Neural progenitor cell (in vitro differentiated cells): ENCODE measurements at regions not wholly inside any gene's neighbourhood (a gene's known extent, or its start where the extent isn't known, plus 50 kb on each side); places are given as distances from the start of the nearest gene placed in this dataset.

Experiments
- DNase-seq: peaks from one replicate; pipeline ENCODE4 v3.0.0-alpha.2; 2016; ENCODE audit warnings: low spot score
- H2AFZ ChIP-seq: fragments of 200-600 bp; sonication (generic); replicated peaks from 2 replicates; pipeline ENCODE4 v1.6.1; 2016; ENCODE audit warnings: antibody characterized with exemption
- H3F3A ChIP-seq: fragments of 200-600 bp; sonication (generic); 2 replicates; pipeline ENCODE4 v1.6.1; 2016; ENCODE audit warnings: antibody characterized with exemption, low read depth
- H3K27ac ChIP-seq: fragments of 200-600 bp; sonication (generic); 2 replicates; pipeline ENCODE4 v1.5.1; 2016; ENCODE audit warnings: mild to moderate bottlenecking
- H3K27me3 ChIP-seq: fragments of 200-600 bp; sonication (generic); 2 replicates; pipeline ENCODE4 v1.6.1; 2016; ENCODE audit warnings: mild to moderate bottlenecking, moderate library complexity
- H3K36me3 ChIP-seq: fragments of 200-600 bp; sonication (generic); 2 replicates; pipeline ENCODE4 v1.5.1; 2016
- H3K4me1 ChIP-seq: fragments of 200-600 bp; sonication (generic); 2 replicates; pipeline ENCODE4 v1.6.1; 2016; ENCODE audit warnings: mixed run types
- H3K4me2 ChIP-seq: fragments of 200-600 bp; sonication (generic); 2 replicates; pipeline ENCODE4 v1.6.1; 2016
- H3K4me3 ChIP-seq: fragments of 200-600 bp; sonication (generic); 2 replicates; pipeline ENCODE4 v1.5.1; 2016
- H3K79me2 ChIP-seq: fragments of 200-600 bp; sonication (generic); 2 replicates; pipeline ENCODE4 v1.6.1; 2016; ENCODE audit warnings: low read depth
- H3K9ac ChIP-seq: fragments of 200-600 bp; sonication (generic); 2 replicates; pipeline ENCODE4 v1.6.1; 2016
- H3K9me3 ChIP-seq: fragments of 200-600 bp; sonication (generic); 2 replicates; pipeline ENCODE4 v1.5.1; 2016; ENCODE audit warnings: low read depth
- H4K20me1 ChIP-seq: fragments of 200-600 bp; sonication (generic); 2 replicates; pipeline ENCODE4 v1.6.1; 2016; ENCODE audit warnings: low read depth
- H3K27ac Mint-ChIP-seq: 3 replicates; pipeline ENCODE4 v1.8.0; 2021; ENCODE audit warnings: mixed read lengths
- H3K27me3 Mint-ChIP-seq: 2 replicates; pipeline ENCODE4 v1.8.0; 2022; ENCODE audit warnings: low read depth, mild to moderate bottlenecking, inconsistent platforms, moderate library complexity, mixed read lengths; ENCODE audit not compliant: insufficient read depth
- H3K36me3 Mint-ChIP-seq: 3 replicates; pipeline ENCODE4 v1.8.0; 2021; ENCODE audit warnings: mixed read lengths
- H3K4me1 Mint-ChIP-seq: 3 replicates; pipeline ENCODE4 v1.8.0; 2021; ENCODE audit warnings: mixed read lengths
- H3K4me3 Mint-ChIP-seq: 3 replicates; pipeline ENCODE4 v1.8.0; 2021; ENCODE audit warnings: mild to moderate bottlenecking, moderate library complexity, mixed read lengths
- H3K9me3 Mint-ChIP-seq: 3 replicates; pipeline ENCODE4 v1.8.0; 2020; ENCODE audit warnings: mixed read lengths
- CTCF ChIP-seq: fragments of 200-600 bp; sonication (generic); IDR thresholded peaks from 2 replicates; pipeline ENCODE4 v1.5.1; 2017; ENCODE audit warnings: antibody characterized with exemption, mild to moderate bottlenecking
- EZH2 ChIP-seq: fragments of 200-600 bp; sonication (generic); IDR thresholded peaks from 2 replicates; pipeline ENCODE4 v1.6.1; 2017; ENCODE audit warnings: antibody characterized with exemption, mild to moderate bottlenecking, moderate library complexity
- EZH2phosphoT487 ChIP-seq: fragments of 200-600 bp; sonication (generic); IDR thresholded peaks from 2 replicates; pipeline ENCODE4 v1.6.1; 2017; ENCODE audit warnings: antibody characterized with exemption

- no peaks in the 10 kb centered on the region for H3K79me2 ChIP-seq
- no peaks in the 10 kb centered on the region for H3K4me1 ChIP-seq
- H3K27me3 ChIP-seq, result no peaks in the 10 kb centered on the region
- Mint-ChIP-seq H3K36me3 (no peaks in the 10 kb centered on the region), H3K27ac (no peak overlapping the region), H3K4me1 (no peaks in the 10 kb centered on the region), H3K4me3 (no peak overlapping the region), H3K9me3 (no peaks in the 10 kb centered on the region), H3K27me3 (no peaks in the 10 kb centered on the region)
- H3K4me3 ChIP-seq, result no peak overlapping the region
- no peaks in the 10 kb centered on the region for H3K9me3 ChIP-seq
- no peak overlapping the region for H2AFZ ChIP-seq
- no peaks in the 10 kb centered on the region for H4K20me1 ChIP-seq
- no peak overlapping the region for H3K27ac ChIP-seq
- no peak for TF ChIP-seq CTCF
- no peak for TF ChIP-seq EZH2
- no peak for TF ChIP-seq EZH2phosphoT487
- H3K9ac ChIP-seq, result no peak overlapping the region
- DNase-seq, result no peak
- H3K4me2 ChIP-seq, result no peak overlapping the region
- H3K36me3 ChIP-seq, result no peaks in the 10 kb centered on the region
- H3F3A ChIP-seq, result no peaks in the 10 kb centered on the region
Observed at GRCh38 chr6:18846327-18846726, 459.2 kb downstream of the RNF144B start.

- Mint-ChIP-seq H3K27ac (no peak overlapping the region), H3K9me3 (peaks cover 7% of the 10 kb centered on the region), H3K4me3 (no peak overlapping the region), H3K27me3 (peaks cover 5% of the 10 kb centered on the region), H3K4me1 (no peaks in the 10 kb centered on the region), H3K36me3 (no peaks in the 10 kb centered on the region)
- TF ChIP-seq CTCF, result no peak
- TF ChIP-seq EZH2phosphoT487, result no peak
- no peak for TF ChIP-seq EZH2
- no peak overlapping the region for H3K4me3 ChIP-seq
- H3K27ac ChIP-seq, result no peak overlapping the region
- no peaks in the 10 kb centered on the region for H3K79me2 ChIP-seq
- H3K9ac ChIP-seq, result no peak overlapping the region
- H3K9me3 ChIP-seq, result no peaks in the 10 kb centered on the region
- H4K20me1 ChIP-seq, result no peaks in the 10 kb centered on the region
- H3F3A ChIP-seq, result no peaks in the 10 kb centered on the region
- no peak overlapping the region for H3K4me2 ChIP-seq
- DNase-seq, result no peak
- no peaks in the 10 kb centered on the region for H3K27me3 ChIP-seq
- H3K36me3 ChIP-seq, result no peaks in the 10 kb centered on the region
- H2AFZ ChIP-seq, result no peak overlapping the region
- H3K4me1 ChIP-seq, result no peaks in the 10 kb centered on the region
Observed at GRCh38 chr6:18861204-18861603, 474.1 kb downstream of the RNF144B start.

- H4K20me1 ChIP-seq, result no peaks in the 10 kb centered on the region
- Mint-ChIP-seq H3K27ac (no peak overlapping the region), H3K4me3 (no peak overlapping the region), H3K27me3 (no peaks in the 10 kb centered on the region), H3K4me1 (no peaks in the 10 kb centered on the region), H3K9me3 (peaks cover 3% of the 10 kb centered on the region), H3K36me3 (no peaks in the 10 kb centered on the region)
- no peak for DNase-seq
- H3K4me3 ChIP-seq, result no peak overlapping the region
- no peaks in the 10 kb centered on the region for H3K4me1 ChIP-seq
- H3K27ac ChIP-seq, result no peak overlapping the region
- H3F3A ChIP-seq, result no peaks in the 10 kb centered on the region
- no peak overlapping the region for H2AFZ ChIP-seq
- no peaks in the 10 kb centered on the region for H3K79me2 ChIP-seq
- no peak overlapping the region for H3K9ac ChIP-seq
- no peaks in the 10 kb centered on the region for H3K9me3 ChIP-seq
- TF ChIP-seq EZH2phosphoT487 (no peak), EZH2 (no peak), CTCF (no peak)
- no peaks in the 10 kb centered on the region for H3K27me3 ChIP-seq
- H3K36me3 ChIP-seq, result no peaks in the 10 kb centered on the region
- H3K4me2 ChIP-seq, result no peak overlapping the region
Observed at GRCh38 chr6:18883268-18883667, 496.1 kb downstream of the RNF144B start.

GRCh38 chr6:18883851-18884250 lies 496.7 kb downstream of the RNF144B start:
- TF ChIP-seq EZH2phosphoT487, result no peak
- no peaks in the 10 kb centered on the region for H3K36me3 Mint-ChIP-seq
- H3F3A ChIP-seq, result no peaks in the 10 kb centered on the region
- H3K27ac ChIP-seq, result no peak overlapping the region
- H3K4me1 ChIP-seq, result no peaks in the 10 kb centered on the region
- no peaks in the 10 kb centered on the region for H3K27me3 Mint-ChIP-seq
- no peak overlapping the region for H3K9ac ChIP-seq
- no peak for DNase-seq
- H3K4me2 ChIP-seq, result no peak overlapping the region
- H3K27ac Mint-ChIP-seq, result no peak overlapping the region
- no peaks in the 10 kb centered on the region for H3K27me3 ChIP-seq
- H3K4me1 Mint-ChIP-seq, result no peaks in the 10 kb centered on the region
- H3K4me3 ChIP-seq, result no peak overlapping the region
- H3K36me3 ChIP-seq, result no peaks in the 10 kb centered on the region
- H3K9me3 Mint-ChIP-seq, result peaks cover 3% of the 10 kb centered on the region
- no peaks in the 10 kb centered on the region for H3K9me3 ChIP-seq
- H4K20me1 ChIP-seq, result no peaks in the 10 kb centered on the region
- H3K4me3 Mint-ChIP-seq, result no peak overlapping the region
- no peaks in the 10 kb centered on the region for H3K79me2 ChIP-seq
- no peak overlapping the region for H2AFZ ChIP-seq
